Right forelimb (tissue), 1 donor: ENCODE measurements at regions not wholly inside any gene's neighbourhood (a gene's known extent, or its start where the extent isn't known, plus 50 kb on each side); places are given as distances from the start of the nearest gene placed in this dataset.
"Not testable (repeated sequence)": the region's sequence is repeated elsewhere in the genome, so short reads cannot be mapped to it uniquely, and the experiment has no call there.

Experiments used
- DNase-seq: peaks from one replicate; pipeline ENCODE4 v3.0.0-alpha.2; 2018

- DNase-seq, result no peak
These were observed 483.6 kb downstream of the GBE1 start for GRCh38 chr3:81277853-81278252.

- DNase-seq, result no peak
These were observed 486.8 kb downstream of the GBE1 start for GRCh38 chr3:81274671-81275070.

GRCh38 chr3:81270603-81271379 lies 490.7 kb downstream of the GBE1 start:
- DNase-seq, result no peak

GRCh38 chr3:81268526-81268925 lies 492.9 kb downstream of the GBE1 start:
- no peak for DNase-seq

GRCh38 chr3:81261996-81262395 lies 499.4 kb downstream of the GBE1 start:
- no peak for DNase-seq

GRCh38 chr3:81255463-81255862 lies 506.0 kb downstream of the GBE1 start:
- DNase-seq, result no peak

- no peak for DNase-seq
These were observed 510.3 kb downstream of the GBE1 start for GRCh38 chr3:81251096-81251495.

GRCh38 chr3:81249540-81250029 lies 511.9 kb downstream of the GBE1 start:
- no peak for DNase-seq

GRCh38 chr3:81245501-81245900 lies 515.9 kb downstream of the GBE1 start:
- DNase-seq, result no peak

GRCh38 chr3:81245043-81245442 lies 516.4 kb downstream of the GBE1 start:
- DNase-seq, result no peak

GRCh38 chr3:81244231-81244630 lies 517.2 kb downstream of the GBE1 start:
- no peak for DNase-seq

GRCh38 chr3:81242871-81243270 lies 518.6 kb downstream of the GBE1 start:
- no peak for DNase-seq

- no peak for DNase-seq
These were observed 524.3 kb downstream of the GBE1 start for GRCh38 chr3:81237181-81237580.

- no peak for DNase-seq
These were observed 543.4 kb downstream of the GBE1 start for GRCh38 chr3:81218023-81218422.

GRCh38 chr3:81217101-81217500 lies 544.3 kb downstream of the GBE1 start:
- DNase-seq, result no peak

- DNase-seq, result no peak
These were observed 545.3 kb downstream of the GBE1 start for GRCh38 chr3:81216192-81216591.

- DNase-seq, result no peak
These were observed 546.8 kb downstream of the GBE1 start for GRCh38 chr3:81214631-81215030.

GRCh38 chr3:81199587-81199986 lies 561.9 kb downstream of the GBE1 start:
- no peak for DNase-seq

GRCh38 chr3:81198756-81199155 lies 562.7 kb downstream of the GBE1 start:
- DNase-seq, result no peak

GRCh38 chr3:81198216-81198615 lies 563.2 kb downstream of the GBE1 start:
- no peak for DNase-seq

- DNase-seq, result no peak
These were observed 564.1 kb downstream of the GBE1 start for GRCh38 chr3:81197386-81197785.

GRCh38 chr3:81195478-81195877 lies 566.0 kb downstream of the GBE1 start:
- DNase-seq, result no peak

- no peak for DNase-seq
These were observed 575.0 kb downstream of the GBE1 start for GRCh38 chr3:81186412-81186811.

- not testable (repeated sequence) for DNase-seq
These were observed 579.2 kb downstream of the GBE1 start for GRCh38 chr3:81182086-81182875.
